GM10248 (cell line): ENCODE measurements at regions not wholly inside any gene's neighbourhood (a gene's known extent, or its start where the extent isn't known, plus 50 kb on each side); places are given as distances from the start of the nearest gene placed in this dataset.

ENCODE experiments used
- CTCF ChIA-PET: fragments of 300-600 bp; sonication (Branson Sonifier 250); formaldehyde crosslinking; extraction: SDS; loops from one replicate; lab custom pipeline; 2021; ENCODE audit warnings: antibody characterized with exemption; lab: Yijun Ruan, JAX
- POLR2A ChIA-PET: fragments of 350-650 bp; sonication (Branson Sonifier 250); formaldehyde crosslinking; extraction: SDS; loops from one replicate; lab custom pipeline; 2020; ENCODE audit warnings: antibody characterized with exemption; lab: Yijun Ruan, JAX
- DNase-seq: peaks from one replicate; pipeline ENCODE4 v3.0.0; 2012; ENCODE audit errors: extremely low spot score
- CTCF ChIP-seq: IDR thresholded peaks from 2 replicates; pipeline ENCODE4 v1.5.1; 2012; ENCODE audit warnings: mild to moderate bottlenecking, low read depth; ENCODE audit errors: extremely low read depth, missing control alignments, control extremely low read depth

GRCh38 chr16:61309386-61309785 is 726.9 kb downstream of the CDH8 start:
- CTCF ChIA-PET, result no interaction called here
- no peak for DNase-seq
- TF ChIP-seq CTCF, result no peak
- POLR2A ChIA-PET, result no interaction called here

- no peak for TF ChIP-seq CTCF
- POLR2A ChIA-PET, result no interaction called here
- no peak for DNase-seq
- CTCF ChIA-PET, result no interaction called here
Observed at GRCh38 chr16:61306204-61306603, 730.0 kb downstream of the CDH8 start.

- DNase-seq, result no peak
- CTCF ChIA-PET, result no interaction called here
- POLR2A ChIA-PET, result no interaction called here
- no peak for TF ChIP-seq CTCF
Observed at GRCh38 chr16:61296814-61297213, 739.4 kb downstream of the CDH8 start.

GRCh38 chr16:61296305-61296704 is 739.9 kb downstream of the CDH8 start:
- CTCF ChIA-PET, result no interaction called here
- no peak for TF ChIP-seq CTCF
- no peak for DNase-seq
- POLR2A ChIA-PET, result no interaction called here

- POLR2A ChIA-PET, result no interaction called here
- DNase-seq, result no peak
Observed at GRCh38 chr16:61295311-61295710, 740.9 kb downstream of the CDH8 start.

GRCh38 chr16:61289141-61289540 is 747.1 kb downstream of the CDH8 start:
- no peak for TF ChIP-seq CTCF
- ChIA-PET CTCF (interaction anchor here (1.1 kb wide), 1 partner anchor 142 kb away, joined by 3 read pairs; no protein-coding TSS in a partner anchor), POLR2A (no interaction called here)
- DNase-seq, result no peak

More at GRCh38 chr16:61295311-61295710, 740.9 kb downstream of the CDH8 start:
- CTCF ChIA-PET, result no interaction called here
- no peak for TF ChIP-seq CTCF

- ChIA-PET CTCF (no interaction called here), POLR2A (no interaction called here)
- TF ChIP-seq CTCF, result no peak
- no peak for DNase-seq
Observed at GRCh38 chr16:61277849-61278248, 758.4 kb downstream of the CDH8 start.
